Fibroblast of skin of left biceps (primary cell): ENCODE measurements at regions not wholly inside any gene's neighbourhood (a gene's known extent, or its start where the extent isn't known, plus 50 kb on each side); places are given as distances from the start of the nearest gene placed in this dataset.
"Not testable (repeated sequence)": the region's sequence is repeated elsewhere in the genome, so short reads cannot be mapped to it uniquely, and the experiment has no call there.

Source experiments
- DNase-seq, 2 experiments: peaks; one replicate each; pipeline ENCODE4 v3.0.0-alpha.2; 2013; ENCODE audit warnings: low read depth in 2 of 2

GRCh38 chr7:125136755-125137532 lies 207.3 kb upstream of the POT1 start:
- DNase-seq = no peak

- no peak for DNase-seq
Observed at GRCh38 chr7:125136341-125136740, 206.7 kb upstream of the POT1 start.

GRCh38 chr7:125130173-125130572 lies 200.5 kb upstream of the POT1 start:
- no peak for DNase-seq

GRCh38 chr7:125127304-125127703 lies 197.7 kb upstream of the POT1 start:
- no peak for DNase-seq

GRCh38 chr7:125126376-125126775 lies 196.8 kb upstream of the POT1 start:
- DNase-seq = no peak

- DNase-seq = no peak
Observed at GRCh38 chr7:125125315-125125714, 195.7 kb upstream of the POT1 start.

GRCh38 chr7:125122173-125122572 lies 192.5 kb upstream of the POT1 start:
- no peak for DNase-seq

- no peak for DNase-seq
Observed at GRCh38 chr7:125119559-125120115, 190.0 kb upstream of the POT1 start.

- DNase-seq = no peak
Observed at GRCh38 chr7:125118444-125118843, 188.8 kb upstream of the POT1 start.

- no peak for DNase-seq
Observed at GRCh38 chr7:125112850-125113249, 183.2 kb upstream of the POT1 start.

GRCh38 chr7:125099519-125099918 lies 169.9 kb upstream of the POT1 start:
- no peak for DNase-seq

GRCh38 chr7:125098377-125098970 lies 168.8 kb upstream of the POT1 start:
- no peak for DNase-seq

GRCh38 chr7:125090596-125090995 lies 161.0 kb upstream of the POT1 start:
- no peak for DNase-seq

- no peak for DNase-seq
Observed at GRCh38 chr7:125089171-125089570, 159.5 kb upstream of the POT1 start.

GRCh38 chr7:125088555-125088954 lies 158.9 kb upstream of the POT1 start:
- DNase-seq = no peak

- no peak for DNase-seq
Observed at GRCh38 chr7:125085084-125085483, 155.5 kb upstream of the POT1 start.

GRCh38 chr7:125084196-125084595 lies 154.6 kb upstream of the POT1 start:
- DNase-seq = no peak

GRCh38 chr7:125074141-125074540 lies 144.5 kb upstream of the POT1 start:
- DNase-seq = no peak

GRCh38 chr7:125065546-125065945 lies 135.9 kb upstream of the POT1 start:
- DNase-seq = no peak

GRCh38 chr7:125065001-125065400 lies 135.4 kb upstream of the POT1 start:
- no peak for DNase-seq

- DNase-seq = no peak
Observed at GRCh38 chr7:125061776-125062397, 132.3 kb upstream of the POT1 start.

- DNase-seq = not testable (repeated sequence)
Observed at GRCh38 chr7:125061083-125061745, 131.6 kb upstream of the POT1 start.
